ENCODE measurements at regions not wholly inside any gene's neighbourhood (a gene's known extent, or its start where the extent isn't known, plus 50 kb on each side); places are given as distances from the start of the nearest gene placed in this dataset.

GRCh38 chr4:60799214-60799613, 400.9 kb upstream of the ADGRL3 start:
- H3K4me3 ChIP-seq (ENCODE audit: low read depth, low read length), result no peak overlapping the region
- TF ChIP-seq CTCF (IDR thresholded peaks at IDR 0.05; ENCODE audit: low read depth, low read length, missing control alignments), result no peak
- in situ Hi-C loops (cut with HindIII; ENCODE audit: low sequenced_read_pairs), result no loop called here
- no peak for DNase-seq (ENCODE audit: low read depth)

- TF ChIP-seq CTCF (IDR thresholded peaks at IDR 0.05; ENCODE audit: low read depth, low read length, missing control alignments), result no peak
- no peak for DNase-seq (ENCODE audit: low read depth)
- in situ Hi-C loops (cut with HindIII; ENCODE audit: low sequenced_read_pairs), result no loop called here
- no peak overlapping the region for H3K4me3 ChIP-seq (ENCODE audit: low read depth, low read length)
These were observed 399.4 kb upstream of the ADGRL3 start for GRCh38 chr4:60800701-60801100.

GRCh38 chr4:60805500-60806313, 394.4 kb upstream of the ADGRL3 start:
- peak; percentile 74 for TF ChIP-seq CTCF (IDR thresholded peaks at IDR 0.05; ENCODE audit: low read depth, low read length, missing control alignments)
- peak; percentile 20 for DNase-seq (ENCODE audit: low read depth)
- in situ Hi-C loops (cut with HindIII; ENCODE audit: low sequenced_read_pairs), result no loop called here
- H3K4me3 ChIP-seq (ENCODE audit: low read depth, low read length), result no peak overlapping the region

- TF ChIP-seq CTCF (IDR thresholded peaks at IDR 0.05; ENCODE audit: low read depth, low read length, missing control alignments), result no peak
These were observed 391.2 kb upstream of the ADGRL3 start for GRCh38 chr4:60808726-60809485.

GRCh38 chr4:60809486-60809800, 390.7 kb upstream of the ADGRL3 start:
- in situ Hi-C loops (cut with HindIII; ENCODE audit: low sequenced_read_pairs), result no loop called here
- TF ChIP-seq CTCF (IDR thresholded peaks at IDR 0.05; ENCODE audit: low read depth, low read length, missing control alignments), result no peak
- H3K4me3 ChIP-seq (ENCODE audit: low read depth, low read length), result no peak overlapping the region
- no peak for DNase-seq (ENCODE audit: low read depth)

More at GRCh38 chr4:60808726-60809485, 391.2 kb upstream of the ADGRL3 start:
- in situ Hi-C loops (cut with HindIII; ENCODE audit: low sequenced_read_pairs), result no loop called here
- no peak for DNase-seq (ENCODE audit: low read depth)
- H3K4me3 ChIP-seq (ENCODE audit: low read depth, low read length), result no peak overlapping the region

GRCh38 chr4:60812811-60813210, 387.3 kb upstream of the ADGRL3 start:
- in situ Hi-C loops (cut with HindIII; ENCODE audit: low sequenced_read_pairs), result no loop called here
- H3K4me3 ChIP-seq (ENCODE audit: low read depth, low read length), result no peak overlapping the region
- no peak for TF ChIP-seq CTCF (IDR thresholded peaks at IDR 0.05; ENCODE audit: low read depth, low read length, missing control alignments)
- DNase-seq (ENCODE audit: low read depth), result no peak

All from astrocyte of the cerebellum (primary cell).